SK-N-SH (cell line): ENCODE measurements at regions not wholly inside any gene's neighbourhood (a gene's known extent, or its start where the extent isn't known, plus 50 kb on each side); places are given as distances from the start of the nearest gene placed in this dataset.

Experiments
- TF ChIP-seq, protein P1 (sequence below): fragments of 200-600 bp; sonication (generic); IDR thresholded peaks from 2 replicates; pipeline ENCODE4 v1.6.1; 2017; ENCODE audit warnings: antibody characterized with exemption, mild to moderate bottlenecking, moderate library complexity
- TF ChIP-seq, protein P2 (sequence below): IDR thresholded peaks from 2 replicates; pipeline ENCODE4 v1.6.1; 2012; ENCODE audit warnings: mild to moderate bottlenecking, low read depth, low read length, moderate library complexity

DNA sequence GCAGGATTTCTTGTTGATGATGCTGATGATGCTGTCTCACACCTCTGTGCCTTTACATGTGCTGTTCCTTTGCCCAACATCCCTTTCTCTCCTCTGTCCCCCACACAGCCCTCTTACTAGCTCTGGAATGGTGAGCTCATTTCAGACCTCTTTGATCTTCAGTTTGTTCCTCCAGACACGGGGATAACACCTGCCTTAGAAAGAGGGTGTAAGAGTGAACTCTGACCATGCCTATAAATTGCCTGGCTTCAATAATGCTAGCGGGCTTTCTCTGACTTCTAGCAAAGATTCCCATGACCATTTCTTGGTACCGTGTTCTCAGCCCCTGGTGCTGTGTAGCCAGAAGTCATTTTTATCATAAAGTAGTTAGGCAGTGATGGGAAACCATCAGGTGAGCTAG is 55.9 kb upstream of the DRD2 start:
- TF ChIP-seq, protein P1, sequence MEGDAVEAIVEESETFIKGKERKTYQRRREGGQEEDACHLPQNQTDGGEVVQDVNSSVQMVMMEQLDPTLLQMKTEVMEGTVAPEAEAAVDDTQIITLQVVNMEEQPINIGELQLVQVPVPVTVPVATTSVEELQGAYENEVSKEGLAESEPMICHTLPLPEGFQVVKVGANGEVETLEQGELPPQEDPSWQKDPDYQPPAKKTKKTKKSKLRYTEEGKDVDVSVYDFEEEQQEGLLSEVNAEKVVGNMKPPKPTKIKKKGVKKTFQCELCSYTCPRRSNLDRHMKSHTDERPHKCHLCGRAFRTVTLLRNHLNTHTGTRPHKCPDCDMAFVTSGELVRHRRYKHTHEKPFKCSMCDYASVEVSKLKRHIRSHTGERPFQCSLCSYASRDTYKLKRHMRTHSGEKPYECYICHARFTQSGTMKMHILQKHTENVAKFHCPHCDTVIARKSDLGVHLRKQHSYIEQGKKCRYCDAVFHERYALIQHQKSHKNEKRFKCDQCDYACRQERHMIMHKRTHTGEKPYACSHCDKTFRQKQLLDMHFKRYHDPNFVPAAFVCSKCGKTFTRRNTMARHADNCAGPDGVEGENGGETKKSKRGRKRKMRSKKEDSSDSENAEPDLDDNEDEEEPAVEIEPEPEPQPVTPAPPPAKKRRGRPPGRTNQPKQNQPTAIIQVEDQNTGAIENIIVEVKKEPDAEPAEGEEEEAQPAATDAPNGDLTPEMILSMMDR: no peak
- TF ChIP-seq, protein P2, sequence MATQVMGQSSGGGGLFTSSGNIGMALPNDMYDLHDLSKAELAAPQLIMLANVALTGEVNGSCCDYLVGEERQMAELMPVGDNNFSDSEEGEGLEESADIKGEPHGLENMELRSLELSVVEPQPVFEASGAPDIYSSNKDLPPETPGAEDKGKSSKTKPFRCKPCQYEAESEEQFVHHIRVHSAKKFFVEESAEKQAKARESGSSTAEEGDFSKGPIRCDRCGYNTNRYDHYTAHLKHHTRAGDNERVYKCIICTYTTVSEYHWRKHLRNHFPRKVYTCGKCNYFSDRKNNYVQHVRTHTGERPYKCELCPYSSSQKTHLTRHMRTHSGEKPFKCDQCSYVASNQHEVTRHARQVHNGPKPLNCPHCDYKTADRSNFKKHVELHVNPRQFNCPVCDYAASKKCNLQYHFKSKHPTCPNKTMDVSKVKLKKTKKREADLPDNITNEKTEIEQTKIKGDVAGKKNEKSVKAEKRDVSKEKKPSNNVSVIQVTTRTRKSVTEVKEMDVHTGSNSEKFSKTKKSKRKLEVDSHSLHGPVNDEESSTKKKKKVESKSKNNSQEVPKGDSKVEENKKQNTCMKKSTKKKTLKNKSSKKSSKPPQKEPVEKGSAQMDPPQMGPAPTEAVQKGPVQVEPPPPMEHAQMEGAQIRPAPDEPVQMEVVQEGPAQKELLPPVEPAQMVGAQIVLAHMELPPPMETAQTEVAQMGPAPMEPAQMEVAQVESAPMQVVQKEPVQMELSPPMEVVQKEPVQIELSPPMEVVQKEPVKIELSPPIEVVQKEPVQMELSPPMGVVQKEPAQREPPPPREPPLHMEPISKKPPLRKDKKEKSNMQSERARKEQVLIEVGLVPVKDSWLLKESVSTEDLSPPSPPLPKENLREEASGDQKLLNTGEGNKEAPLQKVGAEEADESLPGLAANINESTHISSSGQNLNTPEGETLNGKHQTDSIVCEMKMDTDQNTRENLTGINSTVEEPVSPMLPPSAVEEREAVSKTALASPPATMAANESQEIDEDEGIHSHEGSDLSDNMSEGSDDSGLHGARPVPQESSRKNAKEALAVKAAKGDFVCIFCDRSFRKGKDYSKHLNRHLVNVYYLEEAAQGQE: no peak
